Epidermal melanocyte (primary cell): ENCODE measurements at regions not wholly inside any gene's neighbourhood (a gene's known extent, or its start where the extent isn't known, plus 50 kb on each side); places are given as distances from the start of the nearest gene placed in this dataset.

Experiments
- DNase-seq: peaks from one replicate; pipeline ENCODE4 v3.0.0; 2011; ENCODE audit warnings: low spot score; ENCODE audit not compliant: insufficient read length

DNA sequence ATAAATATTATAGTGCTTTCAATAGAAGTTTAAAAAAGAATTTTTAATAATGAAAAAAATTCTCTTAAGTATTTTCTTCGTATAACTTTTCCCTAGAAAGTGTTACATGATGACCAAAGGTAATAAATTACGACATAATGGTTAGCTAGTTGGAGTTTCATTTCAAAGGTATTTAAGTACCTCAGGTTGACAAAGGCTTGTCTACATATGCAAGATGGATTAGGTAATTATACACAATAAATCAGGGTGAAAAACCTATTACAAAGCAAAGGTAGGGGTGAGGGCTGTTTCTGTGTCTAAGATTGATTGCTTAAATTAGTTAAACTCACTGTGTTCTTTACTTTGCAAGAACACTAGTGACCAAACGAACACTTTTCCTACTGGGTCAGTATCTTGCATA, 508.5 kb upstream of the FAT1 start:
- DNase-seq: no peak

DNA sequence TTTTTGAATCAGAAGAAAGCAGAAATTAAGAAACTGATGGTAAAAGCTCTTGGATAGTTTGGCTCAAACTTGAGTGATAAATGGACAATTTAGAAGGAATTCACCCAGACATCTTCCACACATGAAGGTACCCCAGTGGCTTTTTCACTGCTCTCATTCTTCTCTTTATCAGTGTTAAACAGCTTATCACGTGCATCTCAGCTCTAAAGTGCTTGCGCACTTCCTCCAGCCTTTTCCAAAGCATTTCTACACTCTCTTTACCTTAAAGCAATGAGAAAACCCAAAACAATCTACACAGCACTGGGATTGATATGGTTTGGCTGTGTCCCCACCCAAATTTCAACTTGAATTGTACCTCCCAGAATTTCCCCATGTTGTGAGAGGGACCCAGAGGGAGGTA, 509.1 kb upstream of the FAT1 start:
- DNase-seq: no peak

DNA sequence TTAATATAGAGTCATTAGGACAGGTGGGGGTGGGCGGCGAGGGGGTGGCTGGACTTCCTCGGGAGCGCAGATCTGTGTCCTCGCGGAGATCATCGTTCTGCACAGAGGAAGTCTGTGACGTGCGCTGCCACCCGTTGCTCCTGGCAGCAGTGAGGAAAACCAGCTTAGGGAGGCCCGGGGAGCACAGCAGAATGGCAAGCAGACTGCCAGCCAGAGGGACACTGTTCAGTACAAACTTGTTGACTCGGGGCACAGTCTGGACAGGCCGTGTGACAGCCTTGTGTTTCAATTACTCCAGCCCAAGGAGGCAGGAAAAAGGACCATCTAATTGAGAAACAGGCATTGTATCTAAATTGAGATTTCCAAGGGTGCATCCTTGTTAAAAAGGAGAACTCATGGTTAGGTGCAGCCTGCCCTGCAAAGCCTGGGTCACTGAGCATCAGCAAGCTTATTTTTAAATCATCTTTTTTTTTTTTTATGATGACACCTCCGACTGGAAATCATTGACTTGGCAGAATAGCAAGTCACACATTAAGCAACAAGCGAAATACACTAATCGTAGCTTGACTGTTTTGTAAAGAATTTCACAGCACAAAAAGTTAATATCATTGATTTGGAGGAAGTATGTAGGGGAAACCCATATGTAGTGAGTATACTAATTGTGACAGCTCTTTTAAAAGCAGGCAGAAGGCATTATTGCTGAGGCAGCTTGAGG, 512.0 kb upstream of the FAT1 start:
- no peak for DNase-seq

DNA sequence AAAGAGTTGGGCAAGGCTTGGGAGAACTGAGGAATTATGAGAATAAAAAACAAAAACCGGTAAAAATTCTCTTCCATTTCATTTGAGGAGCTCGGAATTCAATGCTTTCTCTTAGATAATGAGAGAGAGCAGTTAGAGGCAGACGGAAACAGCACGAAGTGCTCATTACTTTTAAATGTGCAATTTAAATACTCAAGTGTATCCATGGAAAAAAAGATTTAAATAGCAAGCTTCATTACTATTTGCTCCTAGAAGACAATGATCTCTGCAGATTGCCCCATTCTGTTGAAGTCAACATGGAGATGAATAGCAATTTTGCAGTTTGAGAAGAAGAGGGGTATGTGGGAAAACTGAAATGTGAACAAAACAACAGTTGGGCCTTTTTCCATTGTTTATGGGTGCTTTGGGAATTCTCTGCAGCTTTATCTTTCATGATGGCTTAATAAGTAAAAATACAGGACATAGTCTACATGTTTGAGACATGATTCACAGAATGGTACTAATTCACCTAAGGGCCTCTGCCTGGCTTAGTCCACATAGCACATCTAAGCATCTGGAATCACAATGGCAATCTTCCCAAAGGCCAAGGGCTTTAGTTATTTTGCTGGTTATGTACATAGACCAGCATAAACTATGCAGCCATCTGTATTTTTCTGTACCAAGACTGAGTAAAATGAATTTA, 512.7 kb upstream of the FAT1 start:
- DNase-seq: no peak

DNA sequence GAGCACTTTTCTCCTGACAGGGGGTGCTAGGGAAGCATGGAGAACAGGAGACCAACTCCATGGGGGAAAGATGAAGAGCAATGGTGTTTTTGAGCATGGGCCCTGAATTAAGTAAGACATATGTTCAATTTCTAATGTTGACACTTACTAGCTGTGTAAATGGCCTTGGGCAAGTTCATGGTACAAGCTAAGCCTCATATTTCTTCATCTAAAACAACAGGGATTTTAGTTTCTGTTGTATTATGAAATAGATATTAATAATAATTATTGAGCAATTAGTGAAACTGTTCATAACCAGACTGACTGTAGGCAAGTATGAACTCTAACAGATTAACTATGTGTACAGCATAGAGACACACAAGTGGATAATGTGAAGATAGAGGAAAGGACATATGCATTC, 515.0 kb upstream of the FAT1 start:
- DNase-seq: no peak

DNA sequence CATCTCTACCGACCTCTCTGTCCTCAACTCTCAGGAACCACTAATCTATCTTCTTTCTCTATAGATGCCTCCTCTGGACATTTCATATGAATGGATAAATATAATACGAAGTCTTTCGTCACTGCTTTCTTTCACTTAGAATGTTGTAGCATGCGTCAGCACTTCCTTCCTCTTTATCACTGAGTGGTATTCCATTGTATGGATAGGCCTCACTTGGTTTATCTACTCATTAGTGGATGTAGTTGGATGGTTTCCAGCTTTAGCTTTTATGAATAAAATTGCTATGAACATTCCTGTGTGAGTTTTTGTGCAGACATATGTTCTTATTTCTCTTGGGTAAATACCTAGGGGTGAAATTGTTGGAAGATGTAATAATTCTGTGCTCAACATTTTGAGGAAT, 528.2 kb upstream of the FAT1 start:
- DNase-seq: no peak

DNA sequence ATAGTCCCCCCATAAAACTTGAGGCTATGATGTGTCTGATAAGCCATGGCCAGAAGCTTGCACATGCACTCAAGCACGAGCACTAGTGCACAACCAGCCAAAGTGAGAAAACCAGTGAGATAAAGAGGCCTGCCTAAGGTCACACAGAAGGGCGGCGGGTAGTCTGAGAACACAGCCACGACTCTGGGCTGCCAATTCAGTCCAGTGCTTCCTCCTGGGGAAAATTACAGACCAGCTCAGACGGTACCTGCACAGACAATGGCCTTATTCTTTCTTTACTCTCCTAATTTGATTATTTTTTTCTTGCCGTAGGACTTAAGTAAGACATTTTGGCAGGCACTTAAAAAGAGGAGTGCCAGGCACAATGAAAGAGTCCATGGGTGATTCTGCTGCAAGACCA, 533.2 kb upstream of the FAT1 start:
- DNase-seq: no peak

DNA sequence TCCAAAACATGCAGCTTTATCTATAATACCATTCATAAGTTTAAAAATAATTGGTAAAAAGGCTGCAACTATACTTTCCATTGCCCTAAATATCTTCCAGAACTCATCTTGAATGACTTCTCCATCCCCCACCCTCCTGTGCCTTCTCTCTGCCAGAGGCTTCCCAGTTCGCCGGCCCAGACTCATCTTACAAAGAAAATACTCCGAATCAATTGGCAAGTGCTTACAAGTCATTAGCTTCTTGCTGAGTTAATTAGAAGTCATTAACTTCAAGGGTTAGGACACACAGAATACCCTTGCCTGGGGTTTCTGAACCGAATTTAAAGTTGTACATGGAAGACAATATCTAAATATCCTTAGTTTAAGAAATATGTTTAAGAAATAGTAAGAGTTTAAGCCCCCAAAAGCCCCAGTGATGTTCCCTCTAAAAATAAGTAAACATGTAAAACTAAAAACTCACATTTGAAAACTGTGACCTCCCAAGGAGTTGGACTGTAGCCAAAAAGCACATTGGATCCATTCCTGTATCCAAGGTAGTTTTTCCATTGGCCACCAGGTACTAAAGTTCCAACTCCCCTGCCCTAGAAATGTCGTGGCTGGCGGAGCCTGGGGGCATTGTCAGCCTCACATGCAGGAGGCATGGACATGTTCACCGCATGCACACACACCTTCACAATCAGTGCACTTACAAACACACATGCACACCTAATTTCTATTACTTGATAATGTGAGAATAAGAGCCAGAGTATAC, 535.2 kb upstream of the FAT1 start:
- no peak for DNase-seq

DNA sequence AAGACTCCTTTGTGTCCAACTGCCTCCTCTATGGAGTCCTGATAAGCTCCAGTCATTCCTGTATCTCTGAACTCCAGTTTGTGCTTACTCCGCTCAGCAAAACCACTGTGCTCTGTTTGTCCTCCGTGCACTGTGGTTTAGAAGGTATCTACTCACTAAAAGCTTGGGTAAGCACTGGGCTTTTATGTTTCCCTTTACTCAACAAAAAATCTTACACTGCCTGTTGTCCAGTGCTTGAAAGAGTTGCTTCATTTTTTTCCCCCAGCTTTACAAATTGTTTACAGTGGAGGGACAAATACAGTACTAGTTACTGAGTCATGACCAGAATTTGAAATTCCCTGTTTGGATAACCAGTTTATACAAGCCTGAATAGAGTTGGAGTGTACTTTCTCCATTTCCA, 545.3 kb upstream of the FAT1 start:
- no peak for DNase-seq

DNA sequence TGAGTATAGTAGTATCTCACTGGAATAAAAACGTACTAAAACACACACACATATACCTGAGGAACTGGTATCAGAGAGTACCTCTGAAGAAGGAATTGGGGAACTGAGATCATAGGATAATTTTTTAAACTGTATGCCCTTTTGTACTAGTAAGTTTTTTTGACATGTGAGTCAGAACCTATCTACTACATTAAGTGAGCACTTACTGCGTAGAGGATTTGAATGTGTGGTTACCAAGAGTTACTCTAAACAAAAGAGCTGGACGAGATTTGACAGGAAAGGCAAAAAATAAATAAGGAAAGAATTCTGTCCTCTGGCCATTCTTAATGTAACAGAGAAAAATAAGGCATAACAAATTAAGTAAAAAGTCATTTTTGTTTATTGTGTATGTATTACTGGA, 546.5 kb upstream of the FAT1 start:
- DNase-seq: no peak

DNA sequence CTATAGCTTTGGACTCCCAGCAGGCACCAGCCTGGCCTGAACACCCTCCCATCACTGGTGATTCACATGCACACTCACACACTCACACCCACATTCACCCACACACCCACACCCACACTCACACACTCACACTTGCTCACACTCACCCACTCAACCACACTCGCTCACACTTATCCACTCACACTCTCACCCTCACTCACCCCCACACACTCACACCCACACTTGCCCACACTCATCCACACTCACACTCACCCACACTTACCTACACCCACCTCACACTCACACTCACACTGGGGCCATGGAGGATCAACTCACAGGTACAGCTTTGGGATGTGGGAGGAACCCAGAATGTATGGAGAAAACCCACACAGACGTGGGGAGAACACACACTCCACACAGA, 548.2 kb upstream of the FAT1 start:
- DNase-seq: no peak

DNA sequence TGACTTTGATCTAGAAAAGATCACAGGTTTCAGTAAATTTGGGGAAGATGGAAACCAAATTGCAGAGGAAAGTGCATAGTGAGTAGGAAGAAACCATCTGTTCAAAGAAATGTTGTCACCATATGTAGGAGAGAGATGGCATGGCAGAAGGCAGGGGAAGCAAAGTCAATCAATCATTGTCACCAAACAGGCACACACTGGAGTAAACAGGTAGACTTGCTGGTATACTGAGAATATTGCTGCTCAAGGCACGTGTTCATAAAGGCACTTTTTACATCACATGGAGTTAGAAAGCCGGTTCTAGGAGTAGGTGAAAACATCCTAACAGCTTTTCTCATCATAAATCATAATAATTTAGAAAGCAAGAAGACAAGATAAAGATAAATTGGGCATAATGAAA, 550.5 kb upstream of the FAT1 start:
- no peak for DNase-seq

DNA sequence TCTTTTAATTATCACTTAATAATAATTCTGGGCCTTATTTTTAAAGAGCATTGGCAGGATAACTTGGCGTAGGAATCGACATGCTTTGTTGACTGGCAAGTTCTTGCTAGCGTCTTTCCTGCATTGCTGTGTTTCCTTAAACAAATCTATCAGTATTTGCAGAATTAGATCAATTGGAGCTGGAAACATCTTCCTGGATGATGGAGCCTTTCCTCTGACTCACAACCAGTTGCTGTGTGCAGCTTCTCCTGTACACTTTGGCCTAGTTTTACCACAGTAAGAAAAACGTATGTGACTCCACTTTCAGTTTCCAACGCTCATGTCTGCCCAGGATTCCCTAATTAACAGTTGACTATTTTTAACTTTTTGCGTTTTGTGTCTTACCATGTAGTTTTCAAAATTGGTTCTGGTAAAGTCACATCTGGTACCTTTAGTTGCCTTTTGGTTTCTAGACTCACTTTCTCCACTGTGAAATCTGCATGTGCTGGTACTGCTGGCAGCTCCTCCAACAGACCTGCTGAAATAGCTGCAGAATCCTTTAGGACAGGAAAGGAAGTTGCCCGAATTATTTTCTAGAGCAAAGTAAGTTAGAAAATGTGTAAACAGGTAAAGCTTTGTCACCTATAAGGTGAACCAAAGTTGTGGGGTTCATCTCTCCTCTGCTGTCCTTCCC, 553.2 kb upstream of the FAT1 start:
- no peak for DNase-seq

DNA sequence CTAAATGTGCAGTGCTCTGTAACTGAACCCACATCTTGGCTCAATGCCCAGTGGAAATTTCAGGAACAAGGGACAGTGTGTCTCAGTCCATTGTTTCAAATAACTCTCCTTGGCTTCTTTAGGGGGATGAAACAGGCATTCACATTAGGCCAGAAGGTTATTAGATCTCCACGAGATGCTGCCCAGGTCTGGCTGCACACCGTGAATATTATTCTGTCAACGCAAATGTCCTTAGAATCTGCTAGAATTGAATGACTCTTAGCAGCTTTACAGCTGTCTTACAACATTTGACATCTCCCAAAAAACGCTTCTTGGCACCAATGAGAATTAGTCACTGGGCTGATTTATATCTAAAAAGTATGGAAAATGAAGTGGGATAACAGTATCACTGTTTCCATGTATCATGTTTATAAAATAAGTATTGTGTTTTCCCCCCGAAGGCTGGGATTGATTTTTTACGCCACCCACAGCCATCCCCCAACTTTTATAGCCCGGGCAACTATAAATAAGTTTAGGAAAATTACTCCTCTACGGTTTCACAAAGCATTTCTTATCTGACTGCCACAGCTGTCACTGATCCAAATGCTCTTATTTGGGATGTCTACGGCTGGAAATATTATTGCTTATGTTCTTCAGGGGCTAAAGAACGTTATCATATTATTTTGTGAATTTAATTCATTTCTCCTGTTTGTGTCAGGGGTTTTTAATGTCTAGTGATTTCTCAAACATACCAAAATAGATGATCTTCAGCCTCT, 559.7 kb upstream of the FAT1 start:
- DNase-seq: no peak

DNA sequence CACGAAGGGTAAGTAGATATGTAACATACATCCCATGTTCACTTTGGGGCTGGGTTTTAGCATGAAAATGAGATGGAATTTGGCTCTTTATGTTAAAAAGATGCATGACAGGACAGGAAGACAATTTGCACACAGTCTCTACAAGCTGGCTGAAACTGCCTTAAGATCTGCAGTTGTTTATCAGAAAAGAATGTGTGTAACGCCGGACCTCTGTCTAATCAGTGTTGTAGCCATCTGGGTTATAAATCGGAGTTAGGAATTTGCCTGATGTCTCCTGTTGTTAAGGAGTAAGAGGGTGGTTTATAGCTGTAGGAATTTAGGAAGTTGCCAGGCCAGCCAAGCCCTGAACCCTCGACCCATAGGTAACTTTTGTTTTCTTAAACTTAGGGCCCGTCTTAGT, 562.9 kb upstream of the FAT1 start:
- DNase-seq: no peak

DNA sequence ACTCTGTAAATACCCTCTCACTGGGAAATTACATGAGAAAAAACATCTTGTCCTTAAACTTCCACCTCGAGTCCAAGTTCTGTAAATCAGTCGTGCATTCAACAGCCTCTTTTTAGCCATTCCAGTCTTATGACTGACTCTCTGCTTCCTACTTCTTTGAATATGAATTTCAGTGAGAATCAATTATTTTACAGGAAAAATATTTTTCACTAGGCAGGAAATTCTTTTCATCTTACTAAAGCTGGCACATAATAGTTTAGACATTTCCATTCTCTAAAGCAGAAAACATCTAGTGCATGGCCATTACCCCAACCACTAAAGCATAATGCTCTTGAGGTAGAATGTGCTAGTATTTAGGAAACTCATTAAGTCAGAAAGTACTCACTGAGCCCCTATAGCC, 565.7 kb upstream of the FAT1 start:
- DNase-seq: no peak

DNA sequence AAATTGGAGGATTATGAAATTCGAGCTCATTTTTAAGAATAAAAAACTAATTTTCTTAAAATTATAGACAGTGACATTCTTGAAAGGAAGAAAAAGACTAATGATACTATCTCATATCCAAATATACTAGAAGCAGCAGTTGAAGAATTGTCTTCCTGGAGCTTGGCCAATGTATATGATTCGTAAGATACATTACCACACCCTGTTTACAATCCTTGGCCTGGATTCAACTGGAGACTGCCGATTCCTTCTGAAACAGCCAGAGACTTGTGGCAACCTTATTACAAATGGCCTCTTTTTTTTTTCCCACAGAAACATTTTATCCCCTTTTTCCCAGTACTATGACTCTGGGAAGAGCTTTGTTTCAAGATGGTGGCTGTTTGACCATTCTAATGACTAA, 571.2 kb upstream of the FAT1 start:
- DNase-seq: no peak

DNA sequence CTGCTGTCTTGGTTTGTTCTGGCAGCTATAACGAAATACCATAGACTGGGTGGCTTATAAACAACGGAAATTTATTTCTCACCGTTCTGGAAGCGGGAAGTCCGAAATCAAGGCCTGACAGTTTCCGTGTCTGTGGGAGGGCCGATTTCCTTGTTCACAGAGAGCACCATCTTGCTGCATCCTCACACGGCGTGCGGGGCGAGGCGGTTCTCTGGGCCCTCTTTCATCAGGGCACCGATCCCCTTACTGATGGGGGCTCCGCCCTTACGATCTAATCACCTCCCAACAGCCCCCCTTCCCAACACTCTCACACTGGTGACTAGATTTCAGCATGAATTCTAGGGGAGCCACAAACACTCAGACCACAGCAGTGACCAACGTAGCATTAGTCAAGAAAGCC, 578.3 kb upstream of the FAT1 start:
- no peak for DNase-seq

DNA sequence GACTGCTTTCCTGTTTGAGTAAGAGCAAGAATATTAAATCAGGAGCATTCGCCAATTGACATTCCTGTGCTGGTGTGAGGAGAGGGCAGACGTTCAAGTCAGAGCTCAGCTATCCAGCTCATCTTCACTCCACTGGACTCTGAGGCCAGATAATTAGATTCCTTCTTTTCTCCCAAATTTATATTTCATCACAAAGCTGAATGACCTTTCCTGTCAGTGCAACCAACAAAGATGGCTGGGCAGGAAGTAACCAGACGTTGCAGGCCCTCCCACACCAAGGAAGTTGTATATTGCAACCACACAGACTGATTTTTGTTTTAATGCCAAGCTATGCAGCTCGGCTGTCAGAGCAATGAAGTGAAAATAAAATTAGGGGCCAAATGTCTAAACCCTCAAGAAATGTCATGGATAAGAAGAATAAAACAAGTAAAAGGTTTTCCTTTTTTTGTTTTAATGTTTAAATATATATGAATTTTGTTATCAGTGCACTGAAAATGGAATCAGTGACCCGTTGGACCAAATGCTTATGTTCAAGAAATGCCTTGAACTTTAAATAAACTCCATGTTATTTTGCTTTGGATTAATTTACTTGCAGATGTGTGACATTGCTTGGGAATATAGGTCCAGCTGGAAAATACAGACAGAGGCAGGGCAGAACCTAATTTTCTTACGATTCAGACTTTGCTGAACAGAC, 578.9 kb upstream of the FAT1 start:
- no peak for DNase-seq

DNA sequence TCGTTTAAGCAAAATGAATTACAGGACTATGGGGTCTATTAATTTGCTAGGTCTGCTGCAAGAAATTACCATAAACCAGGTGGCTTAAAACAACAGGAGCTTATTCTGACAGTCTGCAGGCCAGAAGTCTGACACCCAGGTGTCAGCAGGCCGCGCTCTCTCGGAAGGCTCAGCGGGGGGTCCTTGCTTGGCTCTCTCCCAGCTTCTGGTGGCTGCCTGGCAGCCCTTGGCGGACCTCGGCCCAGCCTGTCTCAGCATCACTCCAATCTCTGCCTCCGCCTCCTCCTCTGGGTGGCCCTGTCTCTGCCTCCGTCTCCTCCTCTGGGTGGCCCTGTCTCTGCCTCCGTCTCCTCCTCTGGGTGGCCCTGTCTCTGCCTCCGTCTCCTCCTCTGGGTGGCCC, 580.5 kb upstream of the FAT1 start:
- no peak for DNase-seq

DNA sequence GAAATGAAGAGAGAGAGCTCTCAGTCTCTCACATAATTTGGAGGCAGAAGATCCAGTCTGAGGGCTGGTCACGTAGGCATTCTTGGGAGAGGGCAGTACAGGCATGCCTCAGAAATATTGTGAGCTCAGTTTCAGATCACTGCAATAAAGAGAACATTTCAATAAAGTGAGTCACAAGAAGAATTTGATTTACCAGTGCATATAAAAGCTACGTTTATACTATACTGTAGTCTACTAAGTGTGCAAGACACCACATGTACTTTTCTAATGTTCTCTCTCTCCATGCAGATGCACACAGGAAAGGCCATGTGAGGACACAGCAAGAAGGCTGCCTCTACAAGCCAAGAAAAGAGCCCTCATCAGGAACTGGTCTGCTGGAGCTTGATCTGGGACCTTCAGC, 583.5 kb upstream of the FAT1 start:
- no peak for DNase-seq
